SK-N-SH treated with all-trans-retinoic acid at 6 μM for 48 hours (cell line): ENCODE measurements at regions not wholly inside any gene's neighbourhood (a gene's known extent, or its start where the extent isn't known, plus 50 kb on each side); places are given as distances from the start of the nearest gene placed in this dataset.

Source experiments
- ATAC-seq: fragments of 200-7000 bp; cut with Tn5 transposase; 3 replicates; pipeline ENCODE4 v1.9.1; 2020; ENCODE audit warnings: mild to moderate bottlenecking, moderate library complexity
- ARNTL ChIP-seq: fragments of 450-650 bp; formaldehyde crosslinking; IDR thresholded peaks from 2 replicates; pipeline ENCODE4 v1.5.0; 2020; ENCODE audit warnings: low read depth, mild to moderate bottlenecking, moderate library complexity, borderline replicate concordance
- CREB5 ChIP-seq: fragments of 250-450 bp; sonication (Bioruptor Pico); IDR thresholded peaks from 2 replicates; pipeline ENCODE4 v1.5.1; 2020; ENCODE audit warnings: low read depth, mild to moderate bottlenecking, moderate library complexity
- CSDC2 ChIP-seq: fragments of 250-450 bp; sonication (Bioruptor Pico); IDR thresholded peaks from 2 replicates; pipeline ENCODE4 v1.5.0; 2020; ENCODE audit warnings: mild to moderate bottlenecking, moderate library complexity
- CSRNP3 ChIP-seq: fragments of 250-450 bp; sonication (Bioruptor Pico); IDR thresholded peaks from 2 replicates; pipeline ENCODE4 v1.5.1; 2021; ENCODE audit warnings: mild to moderate bottlenecking, moderate library complexity
- ESRRG ChIP-seq: fragments of 250-450 bp; sonication (Bioruptor Pico); IDR thresholded peaks from 2 replicates; pipeline ENCODE4 v1.6.1; 2021; ENCODE audit warnings: mild to moderate bottlenecking
- GLIS3 ChIP-seq: fragments of 250-450 bp; sonication (Bioruptor Pico); IDR thresholded peaks from 2 replicates; pipeline ENCODE4 v1.5.0; 2020; ENCODE audit warnings: mild to moderate bottlenecking, moderate library complexity
- ISL1 ChIP-seq: fragments of 250-450 bp; sonication (Bioruptor Pico); IDR thresholded peaks from 2 replicates; pipeline ENCODE4 v2.1.2; 2022; ENCODE audit warnings: mild to moderate bottlenecking, moderate library complexity
- OSR1 ChIP-seq: fragments of 250-450 bp; sonication (Bioruptor Pico); IDR thresholded peaks from 2 replicates; pipeline ENCODE4 v1.8.0; 2022; ENCODE audit warnings: moderate library complexity, mild to moderate bottlenecking, inconsistent platforms
- PATZ1 ChIP-seq: fragments of 250-450 bp; sonication (Bioruptor Pico); IDR thresholded peaks from 2 replicates; pipeline ENCODE4 v1.8.0; 2020; ENCODE audit warnings: mild to moderate bottlenecking, moderate library complexity, borderline replicate concordance
- POU6F1 ChIP-seq: fragments of 250-450 bp; sonication (Bioruptor Pico); IDR thresholded peaks from 2 replicates; pipeline ENCODE4 v1.8.0; 2021; ENCODE audit warnings: low read depth, mild to moderate bottlenecking, moderate library complexity, borderline replicate concordance
- PPARA ChIP-seq: fragments of 250-450 bp; sonication (Bioruptor Pico); IDR thresholded peaks from 2 replicates; pipeline ENCODE4 v1.5.0; 2020; ENCODE audit warnings: mild to moderate bottlenecking, borderline replicate concordance
- RARB ChIP-seq: fragments of 250-450 bp; sonication (Bioruptor Pico); IDR thresholded peaks from 2 replicates; pipeline ENCODE4 v1.8.0; 2021; ENCODE audit warnings: mild to moderate bottlenecking, moderate library complexity
- SNAI2 ChIP-seq: fragments of 250-450 bp; sonication (Bioruptor Pico); IDR thresholded peaks from 2 replicates; pipeline ENCODE4 v1.5.0; 2020; ENCODE audit warnings: mild to moderate bottlenecking, moderate library complexity
- TCF4 ChIP-seq: fragments of 250-450 bp; sonication (Bioruptor Pico); IDR thresholded peaks from 2 replicates; pipeline ENCODE4 v1.8.0; 2021; ENCODE audit warnings: mild to moderate bottlenecking, moderate library complexity, borderline replicate concordance
- TOX ChIP-seq: fragments of 250-450 bp; sonication (Bioruptor Pico); IDR thresholded peaks from 2 replicates; pipeline ENCODE4 v1.8.0; 2021; ENCODE audit warnings: mild to moderate bottlenecking, moderate library complexity, borderline replicate concordance
- ZC3H10 ChIP-seq: fragments of 250-450 bp; sonication (Bioruptor Pico); IDR thresholded peaks from 2 replicates; pipeline ENCODE4 v1.5.1; 2021; ENCODE audit warnings: mild to moderate bottlenecking, moderate library complexity
- ZFP3 ChIP-seq: fragments of 250-450 bp; sonication (Bioruptor Pico); IDR thresholded peaks from 2 replicates; pipeline ENCODE4 v1.5.0; 2020; ENCODE audit warnings: mild to moderate bottlenecking, moderate library complexity
- ZFP30 ChIP-seq: fragments of 450-650 bp; formaldehyde crosslinking; IDR thresholded peaks from 2 replicates; pipeline ENCODE4 v1.5.0; 2022; ENCODE audit warnings: mild to moderate bottlenecking, moderate library complexity
- ZNF565 ChIP-seq: fragments of 450-650 bp; formaldehyde crosslinking; conservative IDR thresholded peaks from 2 replicates; pipeline ENCODE4 v1.5.0; 2020; ENCODE audit warnings: low read depth, mild to moderate bottlenecking, moderate library complexity
- ZNF70 ChIP-seq: fragments of 450-650 bp; formaldehyde crosslinking; IDR thresholded peaks from 2 replicates; pipeline ENCODE4 v1.5.0; 2020; ENCODE audit warnings: mild to moderate bottlenecking, moderate library complexity
- ZNF8 ChIP-seq: fragments of 450-650 bp; formaldehyde crosslinking; IDR thresholded peaks from 2 replicates; pipeline ENCODE4 v1.5.0; 2020; ENCODE audit warnings: mild to moderate bottlenecking, moderate library complexity

- no peak for ATAC-seq
- TF ChIP-seq ZC3H10 (CRISPR knock-in tag) (no peak), CSRNP3 (CRISPR knock-in tag) (no peak), PPARA (CRISPR knock-in tag) (no peak), ESRRG (no peak), ARNTL (CRISPR knock-in tag) (no peak)
Measured at GRCh38 chr10:83538047-83538446, 601.3 kb upstream of the GHITM start.

- ATAC-seq: no peak
- TF ChIP-seq PPARA (CRISPR knock-in tag) (no peak), TOX (CRISPR knock-in tag) (no peak), CSDC2 (CRISPR knock-in tag) (no peak), ESRRG (no peak), ZFP3 (CRISPR knock-in tag) (no peak), OSR1 (CRISPR knock-in tag) (no peak), ZFP30 (CRISPR knock-in tag) (no peak), CSRNP3 (CRISPR knock-in tag) (no peak), ZNF70 (CRISPR knock-in tag) (no peak), ARNTL (CRISPR knock-in tag) (no peak), ZNF565 (CRISPR knock-in tag) (no peak), SNAI2 (CRISPR knock-in tag) (no peak), ZC3H10 (CRISPR knock-in tag) (no peak), ZNF8 (no peak), GLIS3 (CRISPR knock-in tag) (no peak), CREB5 (CRISPR knock-in tag) (no peak), ISL1 (no peak), PATZ1 (CRISPR knock-in tag) (no peak)
Measured at GRCh38 chr10:83539528-83540308, 599.6 kb upstream of the GHITM start.

GRCh38 chr10:83541046-83541445, 598.3 kb upstream of the GHITM start:
- TF ChIP-seq PPARA (CRISPR knock-in tag) (no peak), TCF4 (CRISPR knock-in tag) (no peak), ISL1 (no peak), ZNF8 (no peak), TOX (CRISPR knock-in tag) (no peak)
- ATAC-seq: no peak

GRCh38 chr10:83542774-83543411, 596.4 kb upstream of the GHITM start:
- ATAC-seq: no peak
- TF ChIP-seq ZC3H10 (CRISPR knock-in tag) (no peak), GLIS3 (CRISPR knock-in tag) (no peak), POU6F1 (CRISPR knock-in tag) (no peak), CSDC2 (CRISPR knock-in tag) (no peak), RARB (CRISPR knock-in tag) (no peak), TCF4 (CRISPR knock-in tag) (no peak)
- TF ChIP-seq, all 23 proteins: peak for 0
